GM19452 (cell line): ENCODE measurements at regions not wholly inside any gene's neighbourhood (a gene's known extent, or its start where the extent isn't known, plus 50 kb on each side); places are given as distances from the start of the nearest gene placed in this dataset.

Source experiments
- ATAC-seq: cut with Tn5 transposase; IDR thresholded peaks from one replicate; pipeline ENCODE4 v1.9.1; 2021; ENCODE audit not compliant: unreplicated experiment

GRCh38 chr11:71357414-71357813, 90.8 kb downstream of the DHCR7 start:
- ATAC-seq, result no peak

GRCh38 chr11:71356904-71357303, 91.3 kb downstream of the DHCR7 start:
- ATAC-seq, result no peak

GRCh38 chr11:71356280-71356876, 91.8 kb downstream of the DHCR7 start:
- ATAC-seq, result no peak

DNA sequence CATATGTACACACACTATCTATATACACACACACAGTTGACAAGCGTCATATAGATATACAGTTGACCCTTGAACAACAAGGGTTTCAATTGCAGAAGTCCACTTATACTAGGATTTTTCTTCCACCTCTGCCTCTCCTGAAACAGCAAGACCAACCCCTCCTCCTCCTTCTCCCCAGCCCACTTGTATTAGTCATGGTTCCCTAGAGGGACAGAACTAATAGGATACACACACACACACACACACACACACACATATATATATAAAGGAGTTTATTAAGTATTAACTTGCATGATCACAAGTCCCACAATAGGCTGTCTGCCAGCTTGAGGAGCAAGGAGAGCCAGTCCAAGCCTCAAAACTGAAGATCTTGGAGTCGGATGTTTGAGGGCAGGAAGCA, 92.9 kb downstream of the DHCR7 start:
- ATAC-seq, result no peak

DNA sequence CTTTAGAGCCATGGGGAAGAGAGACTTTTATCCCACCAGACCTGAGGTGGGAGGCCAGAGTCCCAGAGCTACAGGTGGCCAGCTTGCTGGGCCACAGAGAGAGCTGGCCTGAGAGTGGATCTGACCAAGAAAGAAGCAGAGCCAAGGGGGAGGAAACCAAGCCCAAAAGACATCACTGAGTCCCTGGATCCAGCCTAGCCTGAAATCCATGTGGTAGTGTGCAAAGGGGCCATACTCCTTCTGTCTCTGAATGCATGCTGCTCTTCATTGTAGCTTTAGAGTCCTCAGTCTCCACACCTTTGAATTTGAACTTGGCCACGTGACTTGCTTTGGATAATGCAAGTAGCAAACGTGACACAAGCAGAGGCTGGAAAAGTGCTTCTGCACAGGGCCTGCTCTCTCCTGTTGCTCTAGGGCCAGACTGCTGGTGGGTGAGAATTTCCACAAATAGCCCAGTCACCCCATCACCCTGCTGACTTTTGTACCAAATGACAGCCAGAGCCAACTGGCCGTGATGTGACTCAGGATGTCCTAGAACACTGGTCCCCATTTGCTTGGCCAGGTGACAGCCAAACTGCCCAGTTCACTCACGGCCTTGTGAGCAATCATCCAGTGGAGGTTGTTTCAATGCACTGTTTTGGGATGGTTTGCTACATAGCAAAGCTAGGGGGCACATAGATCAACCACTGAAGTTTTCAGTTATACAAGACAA, 93.6 kb downstream of the DHCR7 start:
- ATAC-seq, result no peak

DNA sequence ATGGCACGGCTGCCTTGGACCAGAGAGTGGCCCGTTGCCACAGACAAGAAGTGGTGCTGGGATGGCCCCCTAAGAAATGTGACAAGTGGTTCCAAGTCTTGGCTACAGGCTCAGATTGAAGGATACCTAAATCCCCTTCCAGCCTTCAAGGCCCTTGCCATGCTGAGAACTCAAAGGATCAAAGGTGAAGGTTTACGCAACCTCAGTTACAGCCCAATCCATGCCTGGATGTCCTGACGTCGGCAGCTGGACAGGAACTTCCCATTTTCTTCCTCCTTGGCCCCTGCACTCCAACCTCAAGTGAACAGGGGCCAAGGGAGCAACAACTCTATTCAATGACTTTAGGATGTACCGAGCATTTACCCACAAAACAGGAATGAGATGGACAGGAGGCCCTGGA, 95.4 kb downstream of the DHCR7 start:
- ATAC-seq, result no peak

DNA sequence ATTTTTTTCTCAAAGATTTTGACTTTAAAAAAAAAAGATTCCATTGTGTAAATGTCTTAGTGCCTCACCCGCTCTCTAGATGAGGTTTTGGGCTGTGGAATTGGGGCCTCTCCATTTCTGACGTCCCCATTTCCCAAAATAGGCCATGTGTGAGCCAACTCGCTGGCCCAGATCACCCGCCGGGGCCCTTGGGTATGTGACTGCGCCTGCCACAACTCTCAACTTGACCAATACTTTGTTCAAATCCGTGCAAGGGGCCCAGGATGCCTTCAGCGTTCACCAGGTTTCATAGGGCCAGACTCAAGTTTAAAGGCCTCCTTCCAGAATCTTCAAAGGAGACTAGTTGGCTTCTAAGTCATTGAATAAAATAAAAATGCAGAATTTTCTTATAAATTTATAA, 96.0 kb downstream of the DHCR7 start:
- no peak for ATAC-seq

DNA sequence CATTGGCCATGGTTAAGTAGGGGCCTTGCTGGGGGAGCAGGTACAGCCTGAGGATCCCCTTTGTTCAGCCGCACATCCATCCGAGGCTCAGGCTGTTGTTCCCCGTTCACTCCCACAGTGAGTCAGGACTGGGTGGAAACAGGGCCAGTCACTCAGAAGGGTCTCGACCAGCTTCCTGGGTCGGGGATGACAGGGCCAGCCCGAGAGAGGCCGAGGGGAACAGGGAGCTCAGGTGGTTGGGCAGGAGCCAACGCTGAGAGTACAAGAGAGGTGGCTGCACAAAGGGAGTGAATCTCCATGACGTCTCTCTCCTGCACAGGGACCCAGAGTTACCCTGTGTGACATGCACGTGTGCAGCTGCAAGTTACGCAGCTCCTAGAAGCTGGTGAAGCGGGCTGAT, 97.2 kb upstream of the SHANK2 start:
- ATAC-seq, result no peak

GRCh38 chr11:71343828-71344400, 91.5 kb upstream of the SHANK2 start:
- ATAC-seq, result no peak

DNA sequence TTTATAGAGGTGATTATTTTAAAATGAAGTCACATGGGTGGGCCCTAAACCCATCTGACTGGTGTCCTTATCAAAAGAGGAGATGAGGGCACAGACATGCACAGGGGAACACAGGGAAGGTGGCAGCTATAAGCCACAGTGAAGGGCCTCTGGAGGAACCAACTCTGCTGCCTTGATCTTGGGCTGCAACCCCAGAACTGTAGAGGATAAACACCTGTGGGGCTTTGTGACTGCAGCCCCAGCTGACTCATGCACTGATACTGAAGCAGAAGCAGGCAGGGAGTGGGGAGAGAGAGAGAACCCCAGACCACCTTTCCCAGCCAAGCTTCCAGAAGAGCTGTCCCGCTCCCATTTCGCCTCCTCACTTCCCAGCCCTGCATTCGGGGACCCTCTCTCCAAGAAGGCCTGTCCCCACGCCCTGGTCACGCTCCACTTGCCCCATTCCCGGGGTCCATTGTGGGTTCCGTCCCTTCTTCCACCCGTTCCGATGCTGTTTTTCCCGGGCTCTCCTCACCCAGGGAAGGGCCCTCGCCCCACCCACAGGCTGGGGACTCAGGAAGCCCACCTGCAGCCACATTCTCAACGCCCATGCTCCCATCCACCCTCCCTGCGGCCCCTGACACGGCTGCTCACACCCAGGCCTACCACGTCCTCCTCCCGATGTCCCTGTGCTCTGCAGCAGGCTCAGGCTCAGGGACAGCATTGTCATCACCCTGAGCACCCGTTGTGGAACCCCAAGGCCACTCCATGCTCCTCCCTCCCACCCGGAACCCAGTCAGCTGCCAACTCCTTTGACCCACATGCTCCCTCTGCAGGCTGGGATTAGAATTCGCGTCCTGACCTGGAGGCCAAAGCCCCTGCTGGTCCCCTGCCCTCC, 90.8 kb upstream of the SHANK2 start:
- ATAC-seq, result no peak

- ATAC-seq, result no peak
These were observed 89.7 kb upstream of the SHANK2 start for GRCh38 chr11:71342116-71342515.

GRCh38 chr11:71341596-71341995, 89.2 kb upstream of the SHANK2 start:
- no peak for ATAC-seq

DNA sequence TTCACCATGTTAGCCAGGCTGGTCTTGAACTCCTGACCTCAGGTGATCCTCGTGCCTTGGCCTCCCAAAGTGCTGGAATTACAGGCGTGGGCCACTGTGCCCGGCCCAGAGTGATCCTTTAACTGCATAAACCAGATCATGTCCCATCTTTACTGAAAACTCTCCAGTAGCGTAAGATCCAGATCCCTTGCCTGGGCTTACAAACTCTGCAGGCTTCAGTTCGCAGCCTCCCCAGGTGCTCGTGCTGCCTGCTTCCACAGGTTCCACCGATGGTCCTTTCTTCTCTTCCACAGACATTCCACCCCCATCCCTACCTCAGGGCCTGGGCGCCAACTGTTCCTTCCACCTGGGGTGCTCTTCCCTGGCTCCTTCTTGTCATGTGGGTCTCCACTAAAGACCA, 88.8 kb upstream of the SHANK2 start:
- ATAC-seq, result no peak

GRCh38 chr11:71340086-71340606, 87.8 kb upstream of the SHANK2 start:
- no peak for ATAC-seq

DNA sequence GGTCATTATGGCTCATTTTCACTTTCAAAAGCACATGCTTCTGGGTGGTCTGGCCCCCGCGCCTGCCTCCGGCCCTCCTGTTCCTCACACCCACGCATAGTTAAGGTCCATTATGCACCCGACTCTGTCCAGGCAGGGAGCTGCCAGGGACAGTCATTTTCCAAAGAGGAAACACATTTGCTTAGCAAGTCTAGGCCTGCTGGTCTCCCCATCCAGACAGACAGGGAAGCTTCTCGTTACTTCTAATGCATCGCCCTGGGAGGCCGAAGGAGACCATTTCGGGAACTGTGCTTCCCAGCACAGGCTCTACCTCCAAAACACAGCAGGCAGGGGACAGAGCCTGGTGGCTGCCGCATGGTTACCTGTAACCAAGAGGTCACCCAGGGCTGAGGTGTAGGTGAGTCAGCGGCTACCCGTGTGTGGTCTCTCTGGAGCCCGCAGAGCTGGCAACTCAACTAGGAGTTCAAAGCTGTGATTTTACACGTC, 87.1 kb upstream of the SHANK2 start:
- no peak for ATAC-seq

- ATAC-seq, result no peak
These were observed 86.5 kb upstream of the SHANK2 start for GRCh38 chr11:71338801-71339395.

DNA sequence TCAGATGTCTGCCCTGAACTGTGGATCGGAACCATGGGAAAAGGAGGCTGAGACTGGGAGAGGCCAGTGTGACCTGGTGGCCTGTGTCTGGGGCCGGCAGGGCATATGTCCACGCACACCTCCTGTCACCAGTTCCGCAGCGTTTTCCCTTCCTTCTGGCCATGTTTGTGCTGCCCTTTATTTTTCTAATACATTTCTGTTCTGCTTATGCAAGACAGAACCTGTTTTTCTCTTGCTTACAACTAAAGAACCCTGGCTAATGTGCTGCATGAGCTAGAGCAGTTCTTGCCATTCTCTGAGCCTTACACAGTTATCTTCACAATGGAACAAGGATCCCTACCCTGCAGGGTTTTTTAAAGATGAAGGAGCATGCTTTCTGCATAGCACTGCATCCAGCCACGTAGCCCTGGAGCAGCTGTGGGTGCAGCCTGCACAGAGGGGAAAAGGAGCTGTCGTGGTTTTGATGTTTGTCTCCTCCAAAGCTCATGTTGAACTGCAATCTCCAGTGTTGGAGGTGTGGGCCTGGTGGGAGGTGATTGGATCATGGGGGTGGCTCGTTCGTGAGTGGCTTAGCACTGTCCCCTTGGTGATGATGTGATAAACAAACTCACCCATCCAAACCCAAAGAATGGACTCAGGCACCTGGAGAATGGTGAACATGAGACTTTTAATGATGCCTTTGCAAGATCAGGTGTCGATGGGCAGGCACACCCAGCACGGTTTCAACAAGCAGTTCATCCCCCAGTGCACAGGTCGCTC, 84.8 kb upstream of the SHANK2 start:
- ATAC-seq, result no peak

- no peak for ATAC-seq
These were observed 84.0 kb upstream of the SHANK2 start for GRCh38 chr11:71336176-71336995.

- ATAC-seq, result no peak
These were observed 83.0 kb upstream of the SHANK2 start for GRCh38 chr11:71335371-71335770.
